Erythroblast (primary cell): ENCODE measurements at regions not wholly inside any gene's neighbourhood (a gene's known extent, or its start where the extent isn't known, plus 50 kb on each side); places are given as distances from the start of the nearest gene placed in this dataset.

Experiments used
- DNase-seq, 2 experiments: peaks; one replicate each; lab custom pipeline; 2025; lab: John Stamatoyannopoulos, UW
- GATA1 ChIP-seq: IDR thresholded peaks from 2 replicates; pipeline ENCODE4 v1.6.1; 2011; ENCODE audit warnings: low read depth, mild to moderate bottlenecking, control low read depth, low read length, moderate library complexity
- POLR2A ChIP-seq: IDR thresholded peaks from 2 replicates; pipeline ENCODE4 v1.6.1; 2011; ENCODE audit warnings: mild to moderate bottlenecking, low read length

GRCh38 chr9:3698076-3698475, 172.3 kb upstream of the RFX3 start:
- DNase-seq: no peak
- TF ChIP-seq GATA1: no peak
- TF ChIP-seq POLR2A: no peak

GRCh38 chr9:3696368-3696767, 170.6 kb upstream of the RFX3 start:
- DNase-seq: no peak
- TF ChIP-seq GATA1 (no peak), POLR2A (no peak)

- DNase-seq: no peak
- no peak for TF ChIP-seq GATA1
- no peak for TF ChIP-seq POLR2A
Observed at GRCh38 chr9:3692606-3693005, 166.8 kb upstream of the RFX3 start.

- no peak for TF ChIP-seq GATA1
- no peak for TF ChIP-seq POLR2A
- DNase-seq: no peak
Observed at GRCh38 chr9:3689555-3689954, 163.8 kb upstream of the RFX3 start.

GRCh38 chr9:3687145-3687544, 161.3 kb upstream of the RFX3 start:
- DNase-seq: no peak
- no peak for TF ChIP-seq GATA1
- TF ChIP-seq POLR2A: no peak

- no peak for DNase-seq
- TF ChIP-seq GATA1 (no peak), POLR2A (no peak)
Observed at GRCh38 chr9:3682186-3682585, 156.4 kb upstream of the RFX3 start.

GRCh38 chr9:3677541-3677940, 151.7 kb upstream of the RFX3 start:
- DNase-seq: no peak
- no peak for TF ChIP-seq POLR2A
- no peak for TF ChIP-seq GATA1

GRCh38 chr9:3676766-3677165, 151.0 kb upstream of the RFX3 start:
- no peak for DNase-seq
- no peak for TF ChIP-seq GATA1
- no peak for TF ChIP-seq POLR2A

- no peak for DNase-seq
- TF ChIP-seq POLR2A: no peak
- TF ChIP-seq GATA1: no peak
Observed at GRCh38 chr9:3675946-3676345, 150.1 kb upstream of the RFX3 start.

GRCh38 chr9:3674561-3674960, 148.8 kb upstream of the RFX3 start:
- no peak for DNase-seq
- no peak for TF ChIP-seq POLR2A
- no peak for TF ChIP-seq GATA1

GRCh38 chr9:3672399-3672798, 146.6 kb upstream of the RFX3 start:
- no peak for DNase-seq
- TF ChIP-seq POLR2A (no peak), GATA1 (no peak)

- no peak for DNase-seq
- TF ChIP-seq GATA1: no peak
- no peak for TF ChIP-seq POLR2A
Observed at GRCh38 chr9:3664044-3664443, 138.2 kb upstream of the RFX3 start.

- TF ChIP-seq GATA1 (no peak), POLR2A (no peak)
- DNase-seq: no peak
Observed at GRCh38 chr9:3662671-3663070, 136.9 kb upstream of the RFX3 start.

GRCh38 chr9:3660936-3661335, 135.1 kb upstream of the RFX3 start:
- no peak for TF ChIP-seq POLR2A
- no peak for DNase-seq

- no peak for DNase-seq
- no peak for TF ChIP-seq GATA1
- no peak for TF ChIP-seq POLR2A
Observed at GRCh38 chr9:3659647-3660046, 133.8 kb upstream of the RFX3 start.

GRCh38 chr9:3658964-3659363, 133.2 kb upstream of the RFX3 start:
- no peak for TF ChIP-seq GATA1
- TF ChIP-seq POLR2A: no peak
- no peak for DNase-seq

- TF ChIP-seq GATA1: no peak
- no peak for TF ChIP-seq POLR2A
- no peak for DNase-seq
Observed at GRCh38 chr9:3656224-3656623, 130.4 kb upstream of the RFX3 start.
